Lung (tissue), 11 donors: ENCODE measurements at regions not wholly inside any gene's neighbourhood (a gene's known extent, or its start where the extent isn't known, plus 50 kb on each side); places are given as distances from the start of the nearest gene placed in this dataset.

Experiments used
- ATAC-seq: fragments of 200-7000 bp; cut with Tn5 transposase; one replicate; pipeline ENCODE4 v1.9.1; 2020; ENCODE audit warnings: moderate number of reproducible peaks; ENCODE audit not compliant: insufficient read depth, low FRiP score
- DNase-seq, 3 donors: peaks; one replicate each; pipeline ENCODE4 v3.0.0-alpha.2; 2013 to 2017
- H3K27ac ChIP-seq, 2 donors: one replicate each; pipeline ENCODE4 v1.5.1; 2013; ENCODE audit warnings: mild to moderate bottlenecking in 2 of 2, moderate library complexity in 2 of 2, control low read depth in 1 of 2, inconsistent platforms in 1 of 2, low read depth in 1 of 2, low read length in 1 of 2
- H3K27me3 ChIP-seq, 3 donors: one replicate each; pipeline ENCODE4 v1.5.1; 2013; ENCODE audit warnings: low read length in 2 of 3; ENCODE audit not compliant: control insufficient read depth in 3 of 3, insufficient read depth in 3 of 3
- H3K36me3 ChIP-seq, 4 donors: one replicate each; pipeline ENCODE4 v1.5.1; 2013; ENCODE audit warnings: low read length in 4 of 4, mild to moderate bottlenecking in 1 of 4, moderate library complexity in 1 of 4; ENCODE audit not compliant: control insufficient read depth in 4 of 4, insufficient read depth in 4 of 4
- H3K4me1 ChIP-seq, 5 donors: one replicate each; pipeline ENCODE4 v1.5.1; 2013; ENCODE audit warnings: low read length in 5 of 5, mild to moderate bottlenecking in 2 of 5, moderate library complexity in 1 of 5; ENCODE audit not compliant: control insufficient read depth in 5 of 5, insufficient read depth in 5 of 5
- H3K4me3 ChIP-seq: one replicate; pipeline ENCODE4 v1.5.1; 2013; ENCODE audit warnings: mild to moderate bottlenecking, control low read depth, moderate library complexity
- H3K9ac ChIP-seq, 2 donors: one replicate each; pipeline ENCODE4 v1.5.1; 2013; ENCODE audit warnings: low read length in 2 of 2, control low read depth in 1 of 2; ENCODE audit not compliant: insufficient read depth in 1 of 2
- H3K9me3 ChIP-seq, 4 donors: one replicate each; pipeline ENCODE4 v1.5.1; 2013; ENCODE audit warnings: low read length in 3 of 4, mild to moderate bottlenecking in 1 of 4, moderate library complexity in 1 of 4; ENCODE audit not compliant: control insufficient read depth in 4 of 4, insufficient read depth in 3 of 4
- WGBS, 2 donors: extraction: QIAGEN DNeasy Blood & Tissue Kit; methylation state at CpG; one replicate each; pipeline ENCODE4 v1.1.7; 2013; 5-methylcytosine and 5-hydroxymethylcytosine counted together
- TF ChIP-seq, protein P1 (sequence below): IDR thresholded peaks from 2 replicates; pipeline ENCODE4 v1.5.1; 2012; ENCODE audit warnings: mild to moderate bottlenecking; ENCODE audit errors: control extremely low read depth, extremely low read depth
- donor health status: control.
- donor health status: control.
- donor health status: Bipolar disorder and iron deficiency.
- donor health status: healthy.
- donor health status: DM: yes; HTN: yes; CAD: no.

- Histone ChIP-seq H3K4me1 (no peaks in the 10 kb centered on the region), H3K27ac (no peak overlapping the region), H3K9ac (no peak overlapping the region), H3K4me3 (no peak overlapping the region), H3K36me3 (no peaks in the 10 kb centered on the region), H3K9me3 (peaks cover 0 to 3% (median 0%) of the 10 kb centered on the region in 4 donors), H3K27me3 (peaks cover 0 to under 1% (median 0%) of the 10 kb centered on the region in 3 donors)
- 90 to 96% methylated on average over 6 of the region's 6 CpGs for WGBS, 2 donors
- no peak for ATAC-seq
- DNase-seq, result no peak
- TF ChIP-seq, protein P1, sequence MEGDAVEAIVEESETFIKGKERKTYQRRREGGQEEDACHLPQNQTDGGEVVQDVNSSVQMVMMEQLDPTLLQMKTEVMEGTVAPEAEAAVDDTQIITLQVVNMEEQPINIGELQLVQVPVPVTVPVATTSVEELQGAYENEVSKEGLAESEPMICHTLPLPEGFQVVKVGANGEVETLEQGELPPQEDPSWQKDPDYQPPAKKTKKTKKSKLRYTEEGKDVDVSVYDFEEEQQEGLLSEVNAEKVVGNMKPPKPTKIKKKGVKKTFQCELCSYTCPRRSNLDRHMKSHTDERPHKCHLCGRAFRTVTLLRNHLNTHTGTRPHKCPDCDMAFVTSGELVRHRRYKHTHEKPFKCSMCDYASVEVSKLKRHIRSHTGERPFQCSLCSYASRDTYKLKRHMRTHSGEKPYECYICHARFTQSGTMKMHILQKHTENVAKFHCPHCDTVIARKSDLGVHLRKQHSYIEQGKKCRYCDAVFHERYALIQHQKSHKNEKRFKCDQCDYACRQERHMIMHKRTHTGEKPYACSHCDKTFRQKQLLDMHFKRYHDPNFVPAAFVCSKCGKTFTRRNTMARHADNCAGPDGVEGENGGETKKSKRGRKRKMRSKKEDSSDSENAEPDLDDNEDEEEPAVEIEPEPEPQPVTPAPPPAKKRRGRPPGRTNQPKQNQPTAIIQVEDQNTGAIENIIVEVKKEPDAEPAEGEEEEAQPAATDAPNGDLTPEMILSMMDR, result no peak
Observed at GRCh38 chr12:5139751-5140150, 96.1 kb downstream of the KCNA5 start.

DNA sequence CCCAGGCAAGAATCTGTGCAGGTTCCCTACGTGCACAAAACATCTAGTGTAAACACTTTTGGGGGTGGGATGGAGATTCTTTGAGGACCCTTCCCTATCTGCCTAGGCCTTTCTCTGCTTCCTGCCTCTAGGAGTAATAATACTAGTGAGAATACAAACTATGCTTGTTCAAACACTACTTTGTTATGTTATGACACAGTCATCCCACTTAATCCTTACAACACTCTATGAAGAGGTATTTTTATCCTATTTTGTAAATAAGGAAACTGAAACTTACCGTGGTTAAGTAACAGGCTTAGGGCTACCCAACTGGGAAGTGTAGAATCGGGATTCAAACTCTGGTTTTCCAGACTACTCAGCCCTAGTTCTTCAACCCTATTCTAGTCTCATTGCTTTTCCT, 96.5 kb downstream of the KCNA5 start:
- 54 to 67% methylated on average over 3 of the region's 3 CpGs for whole genome bisulfite sequencing, 2 donors
- Histone ChIP-seq H3K4me3 (no peak overlapping the region), H3K36me3 (no peaks in the 10 kb centered on the region), H3K4me1 (no peaks in the 10 kb centered on the region), H3K9me3 (peaks cover 0 to 3% (median 0%) of the 10 kb centered on the region in 4 donors), H3K27ac (no peak overlapping the region), H3K27me3 (peaks cover 0 to 2% (median 0%) of the 10 kb centered on the region in 3 donors), H3K9ac (no peak overlapping the region)
- ATAC-seq (no peak), DNase-seq (no peak)
- TF ChIP-seq, protein P1, result no peak

GRCh38 chr12:5148880-5149279, 105.2 kb downstream of the KCNA5 start:
- 84 to 93% methylated on average over 1 of the region's 1 CpG for WGBS, 2 donors
- H3K9ac ChIP-seq, result no peak overlapping the region
- DNase-seq (no peak), ATAC-seq (no peak)
- no peak overlapping the region for H3K27ac ChIP-seq
- H3K4me1 ChIP-seq, result no peaks in the 10 kb centered on the region
- TF ChIP-seq, protein P1, result no peak
- no peak overlapping the region for H3K4me3 ChIP-seq
- H3K9me3 ChIP-seq, result no peaks in the 10 kb centered on the region
- no peaks in the 10 kb centered on the region for H3K36me3 ChIP-seq
- peaks cover 0 to 27% (median 2%) of the 10 kb centered on the region in 3 donors for H3K27me3 ChIP-seq

GRCh38 chr12:5154091-5154490, 110.4 kb downstream of the KCNA5 start:
- Histone ChIP-seq H3K36me3 (no peaks in the 10 kb centered on the region), H3K4me3 (no peak overlapping the region), H3K9ac (no peak overlapping the region), H3K4me1 (no peaks in the 10 kb centered on the region), H3K27me3 (peaks cover 0 to 10% (median 3%) of the 10 kb centered on the region in 3 donors), H3K27ac (no peak overlapping the region), H3K9me3 (peaks cover 0 to 5% (median 0%) of the 10 kb centered on the region in 4 donors)
- WGBS, 2 donors, result 57 to 66% methylated on average over 5 of the region's 5 CpGs
- ATAC-seq, result no peak
- TF ChIP-seq, protein P1, result no peak
- DNase-seq, result no peak
